H1 (cell line): ENCODE measurements at regions not wholly inside any gene's neighbourhood (a gene's known extent, or its start where the extent isn't known, plus 50 kb on each side); places are given as distances from the start of the nearest gene placed in this dataset.

Experiments used
- CTCF ChIA-PET: fragments of 300-600 bp; sonication (Branson Sonifier 250); formaldehyde crosslinking; loops from one replicate; lab custom pipeline; 2021; ENCODE audit not compliant: partially characterized antibody; lab: Charles Lee
- POLR2A ChIA-PET: fragments of 300-600 bp; sonication (Branson Sonifier 250); formaldehyde crosslinking; loops from one replicate; lab custom pipeline; 2021; ENCODE audit warnings: inconsistent platforms; ENCODE audit not compliant: partially characterized antibody; lab: Charles Lee
- DNase-seq, 2 experiments: peaks; one replicate each; pipeline versions ENCODE4 v3.0.0 to v3.0.0-alpha.2; 2010 to 2022; ENCODE audit warnings: low spot score in 2 of 2, low read depth in 1 of 2, mixed read lengths in 1 of 2
- FAIRE-seq: peaks from 2 replicates; lab custom pipeline; 2011; peaks lifted over from hg19 to GRCh38; lab: Jason Lieb, UNC
- H2AFZ ChIP-seq: 2 replicates; pipeline ENCODE4 v1.8.1; 2012; ENCODE audit warnings: low read length, inconsistent platforms
- H2AK5ac ChIP-seq: 2 replicates; pipeline ENCODE4 v1.6.1; 2013; ENCODE audit warnings: low read depth, low read length
- H2BK120ac ChIP-seq: replicated peaks from 2 replicates; pipeline ENCODE3; 2013; ENCODE audit warnings: low read depth, low read length, inconsistent platforms
- H2BK12ac ChIP-seq: 2 replicates; pipeline ENCODE4 v1.6.1; 2013; ENCODE audit warnings: low read depth, low read length
- H2BK15ac ChIP-seq: 2 replicates; pipeline ENCODE4 v1.6.1; 2013; ENCODE audit warnings: low read length
- H2BK20ac ChIP-seq: 2 replicates; pipeline ENCODE4 v1.6.1; 2013; ENCODE audit warnings: low read length
- H2BK5ac ChIP-seq: 2 replicates; pipeline ENCODE4 v1.6.1; 2013; ENCODE audit warnings: low read depth, low read length
- H3K14ac ChIP-seq: 2 replicates; pipeline ENCODE4 v1.6.1; 2013; ENCODE audit warnings: inconsistent platforms; ENCODE audit not compliant: insufficient read length
- H3K18ac ChIP-seq: 2 replicates; pipeline ENCODE4 v1.6.1; 2013; ENCODE audit warnings: low read length; ENCODE audit errors: extremely low read depth
- H3K23ac ChIP-seq: 2 replicates; pipeline ENCODE4 v1.6.1; 2013; ENCODE audit warnings: inconsistent platforms; ENCODE audit not compliant: insufficient read length
- H3K23me2 ChIP-seq: 2 replicates; pipeline ENCODE4 v1.6.1; 2013; ENCODE audit warnings: low read depth, low read length
- H3K27ac ChIP-seq: 2 replicates; pipeline ENCODE4 v1.6.1; 2011; ENCODE audit warnings: low read depth, low read length, inconsistent platforms
- H3K27me3 ChIP-seq, 4 experiments: replicated peaks in 1 of 4; 1 replicate in 1 of 4; 2 replicates in 3 of 4; pipeline versions ENCODE4 v1.6.1 to v1.8.1; 2011 to 2013; ENCODE audit warnings: low read length in 3 of 4, mild to moderate bottlenecking in 3 of 4, inconsistent platforms in 2 of 4, mixed read lengths in 2 of 4, moderate library complexity in 1 of 4; ENCODE audit not compliant: control insufficient read depth in 3 of 4, insufficient read depth in 3 of 4; ENCODE audit errors: extremely low read depth in 1 of 4
- H3K36me3 ChIP-seq, 4 experiments: 2 replicates each; pipeline versions ENCODE4 v1.6.1 to v1.8.1; 2011 to 2013; ENCODE audit warnings: mild to moderate bottlenecking in 4 of 4, low read length in 3 of 4, moderate library complexity in 2 of 4, control low read depth in 1 of 4, inconsistent platforms in 1 of 4; ENCODE audit not compliant: insufficient read depth in 4 of 4, control insufficient read depth in 2 of 4
- H3K4ac ChIP-seq: replicated peaks from 2 replicates; pipeline ENCODE3; 2013; ENCODE audit warnings: low read length, low read depth, mixed read lengths, inconsistent platforms; ENCODE audit not compliant: insufficient read length
- H3K4me1 ChIP-seq, 4 experiments: replicated peaks in 1 of 4; 1 replicate in 1 of 4; 2 replicates in 3 of 4; pipeline versions ENCODE4 v1.6.1 to v1.8.1; 2011 to 2013; ENCODE audit warnings: low read length in 3 of 4, inconsistent platforms in 2 of 4, mixed read lengths in 1 of 4; ENCODE audit not compliant: insufficient read depth in 4 of 4, control insufficient read depth in 3 of 4
- H3K4me2 ChIP-seq, 2 experiments: 2 replicates each; pipeline versions ENCODE4 v1.6.1 to v1.8.1; 2011 to 2013; ENCODE audit warnings: low read depth in 2 of 2, low read length in 2 of 2, control low read depth in 1 of 2, inconsistent platforms in 1 of 2, mild to moderate bottlenecking in 1 of 2; ENCODE audit not compliant: insufficient read depth in 1 of 2
- H3K4me3 ChIP-seq, 4 experiments: fragments of 200-600, 300-600 bp in 1 of 4; sonication (generic), shearing (Covaris generic), sonication (Bioruptor Twin) in 1 of 4; 2 replicates each; pipeline versions ENCODE4 v1.5.1 to v1.8.1; 2011 to 2016; ENCODE audit warnings: low read length in 4 of 4, low read depth in 3 of 4, control low read depth in 2 of 4, inconsistent platforms in 2 of 4, mild to moderate bottlenecking in 2 of 4, mixed read lengths in 1 of 4, moderate library complexity in 1 of 4; ENCODE audit not compliant: insufficient read depth in 2 of 4; ENCODE audit errors: extremely low read depth in 1 of 4
- H3K56ac ChIP-seq: replicated peaks from 2 replicates; pipeline ENCODE3; 2013; ENCODE audit warnings: low read depth, mild to moderate bottlenecking, mixed read lengths, low read length, inconsistent platforms; ENCODE audit not compliant: insufficient read length
- H3K79me1 ChIP-seq: 2 replicates; pipeline ENCODE4 v1.6.1; 2013; ENCODE audit warnings: low read depth, low read length, control low read depth
- H3K79me2 ChIP-seq, 2 experiments: 2 replicates each; pipeline versions ENCODE4 v1.6.1 to v1.8.1; 2012 to 2013; ENCODE audit warnings: low read length in 2 of 2, mild to moderate bottlenecking in 2 of 2, inconsistent platforms in 1 of 2; ENCODE audit not compliant: insufficient read depth in 2 of 2, control insufficient read depth in 1 of 2
- H3K9ac ChIP-seq, 4 experiments: replicated peaks in 1 of 4; 1 replicate in 1 of 4; 2 replicates in 3 of 4; pipeline versions ENCODE4 v1.6.1 to v1.8.1; 2011 to 2013; ENCODE audit warnings: low read depth in 3 of 4, low read length in 3 of 4, control low read depth in 2 of 4, mild to moderate bottlenecking in 2 of 4, moderate library complexity in 2 of 4, inconsistent platforms in 1 of 4; ENCODE audit errors: extremely low read depth in 1 of 4
- H3K9me3 ChIP-seq, 2 experiments: 2 replicates each; pipeline versions ENCODE4 v1.6.1 to v1.8.1; 2012 to 2013; ENCODE audit warnings: mild to moderate bottlenecking in 2 of 2, moderate library complexity in 2 of 2, control low read depth in 1 of 2, inconsistent platforms in 1 of 2, low read depth in 1 of 2, low read length in 1 of 2, mixed read lengths in 1 of 2; ENCODE audit not compliant: insufficient read depth in 2 of 2
- H4K20me1 ChIP-seq, 2 experiments: replicated peaks in 1 of 2; 2 replicates each; pipeline versions ENCODE3 to v1.8.1; 2011 to 2013; ENCODE audit warnings: inconsistent platforms in 2 of 2, low read length in 2 of 2, mild to moderate bottlenecking in 1 of 2; ENCODE audit not compliant: insufficient read depth in 2 of 2, control insufficient read depth in 1 of 2
- H4K5ac ChIP-seq: 2 replicates; pipeline ENCODE4 v1.6.1; 2013; ENCODE audit warnings: low read length, low read depth, mixed read lengths, inconsistent platforms; ENCODE audit not compliant: insufficient read length
- H4K8ac ChIP-seq: 2 replicates; pipeline ENCODE4 v1.8.0; 2013; ENCODE audit warnings: mild to moderate bottlenecking, moderate library complexity, low read length, inconsistent platforms; ENCODE audit not compliant: insufficient read depth; ENCODE audit errors: extremely low read depth
- H4K91ac ChIP-seq: replicated peaks from 2 replicates; pipeline ENCODE3; 2013; ENCODE audit warnings: low read length, mixed read lengths, inconsistent platforms; ENCODE audit not compliant: insufficient read length
- CREB1 ChIP-seq: IDR thresholded peaks from 2 replicates; pipeline ENCODE4 v1.6.1; 2012; ENCODE audit warnings: inconsistent platforms
- MAFK ChIP-seq: IDR thresholded peaks from 2 replicates; pipeline ENCODE4 v1.6.1; 2012; ENCODE audit warnings: low read depth, mild to moderate bottlenecking, improper control_type of control experiment, low read length
- POLR2AphosphoS5 ChIP-seq: IDR thresholded peaks from 2 replicates; pipeline ENCODE4 v1.6.1; 2011; ENCODE audit warnings: low read depth, low read length
- SP1 ChIP-seq: IDR thresholded peaks from 2 replicates; pipeline ENCODE4 v1.6.1; 2011; ENCODE audit warnings: low read depth, low read length
- WGBS, 2 experiments: shearing (Covaris generic) in 1 of 2; methylation state at CpG; one replicate each; pipeline versions ENCODE4 v1.1.6 to v1.1.7; 2013 to 2015; ENCODE audit warnings: low lambda C conversion rate in 2 of 2, mixed read lengths in 2 of 2, inconsistent platforms in 1 of 2, low coverage in 1 of 2, missing lambda C conversion rate in 1 of 2; ENCODE audit not compliant: insufficient replicate concordance in 2 of 2, insufficient coverage in 1 of 2, insufficient read length in 1 of 2; ENCODE audit errors: extremely low coverage in 1 of 2, missing lambda C conversion rate in 1 of 2; 5-methylcytosine and 5-hydroxymethylcytosine counted together

DNA sequence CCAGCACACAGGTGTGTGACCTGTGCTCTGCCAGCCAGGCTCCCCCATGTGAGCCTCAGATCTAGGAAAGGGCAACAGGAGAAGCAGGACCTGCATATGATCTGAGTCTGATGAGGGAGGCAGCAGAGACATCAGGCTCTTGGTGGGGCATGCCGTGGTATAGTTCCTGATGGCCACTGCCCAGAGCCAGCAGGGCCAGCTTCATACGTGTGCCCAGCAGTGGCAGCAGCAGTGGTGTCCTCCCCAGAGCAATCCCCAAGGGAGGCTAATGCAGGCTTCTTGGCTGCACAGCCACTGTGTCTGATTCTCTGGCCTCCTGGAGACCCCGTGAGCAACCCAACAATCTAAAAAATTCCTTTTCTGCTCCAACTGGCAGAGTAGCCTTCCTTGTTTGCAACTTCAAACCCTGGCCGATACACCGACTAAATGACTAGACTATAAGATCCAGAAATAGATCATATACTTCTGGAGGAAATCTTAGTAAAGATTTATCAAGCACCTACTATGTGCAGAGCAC is 230.6 kb upstream of the ZMIZ1 start:
- no peaks in the 10 kb centered on the region for H3K23me2 ChIP-seq
- no peak overlapping the region for H3K9ac ChIP-seq
- DNase-seq (no peak), FAIRE-seq (no peak)
- H3K36me3 ChIP-seq, result no peaks in the 10 kb centered on the region
- H3K4me1 ChIP-seq, result no peaks in the 10 kb centered on the region
- H3K4me3 ChIP-seq, result no peak overlapping the region
- H3K4me2 ChIP-seq, result no peak overlapping the region
- H4K5ac ChIP-seq, result no peak overlapping the region
- H3K79me2 ChIP-seq, result no peaks in the 10 kb centered on the region
- H4K20me1 ChIP-seq, result no peaks in the 10 kb centered on the region
- no peak overlapping the region for H2AFZ ChIP-seq
- ChIA-PET POLR2A (no interaction called here), CTCF (interaction anchor here (0.7 kb wide), 3 partner anchors 31 to 345 kb away, joined by 3 to 5 read pairs (median 4); no protein-coding TSS in a partner anchor)
- H2AK5ac ChIP-seq, result no peak overlapping the region
- no peak overlapping the region for H2BK5ac ChIP-seq
- H4K91ac ChIP-seq, result no peak overlapping the region
- no peak overlapping the region for H3K23ac ChIP-seq
- H3K79me1 ChIP-seq, result no peaks in the 10 kb centered on the region
- no peak overlapping the region for H3K4ac ChIP-seq
- 94% methylated on average over 5 of the region's 5 CpGs; no CpG with 5 or more reads in 1 of the 2 experiments for WGBS, 2 experiments
- no peak overlapping the region for H3K27ac ChIP-seq
- peak overlapping the region; percentile 35; the same call in 1 of the 2 replicates for H4K8ac ChIP-seq
- no peak overlapping the region for H3K14ac ChIP-seq
- no peaks in the 10 kb centered on the region; a peak in 1 of 7 replicates for H3K27me3 ChIP-seq
- peaks cover under 1 to 9% of the 10 kb centered on the region in 2 experiments; a peak in 3 of 4 replicates for H3K9me3 ChIP-seq
- TF ChIP-seq CREB1 (no peak), SP1 (no peak), MAFK (no peak), POLR2AphosphoS5 (no peak)
- TF ChIP-seq, all 59 proteins: peak for 0
- Histone ChIP-seq H3K56ac (no peak overlapping the region), H2BK20ac (no peak overlapping the region), H2BK12ac (no peak overlapping the region), H2BK15ac (no peak overlapping the region), H3K18ac (no peak overlapping the region), H2BK120ac (no peak overlapping the region)
